Kidney (tissue), 13 donors: ENCODE measurements at regions not wholly inside any gene's neighbourhood (a gene's known extent, or its start where the extent isn't known, plus 50 kb on each side); places are given as distances from the start of the nearest gene placed in this dataset.

Source experiments
- DNase-seq, 5 donors: peaks; one replicate each; pipeline ENCODE4 v3.0.0-alpha.2; 2013 to 2020
- FAIRE-seq: peaks from 2 replicates; lab custom pipeline; 2012; peaks lifted over from hg19 to GRCh38; lab: Jason Lieb, UNC
- H3K27ac ChIP-seq, 2 donors: one replicate each; pipeline ENCODE4 v1.7.0; 2013; ENCODE audit warnings: low read depth in 2 of 2, low read length in 2 of 2, inconsistent platforms in 1 of 2
- H3K27me3 ChIP-seq: one replicate; pipeline ENCODE4 v1.7.1; 2013; ENCODE audit warnings: low read length, inconsistent platforms; ENCODE audit not compliant: control insufficient read depth, insufficient read depth
- H3K36me3 ChIP-seq, 3 donors: one replicate each; pipeline versions ENCODE4 v1.7.0 to v1.7.1; 2013; ENCODE audit warnings: low read length in 3 of 3, control low read depth in 1 of 3, inconsistent platforms in 1 of 3; ENCODE audit not compliant: insufficient read depth in 3 of 3, control insufficient read depth in 2 of 3
- H3K4me1 ChIP-seq, 3 donors: one replicate each; pipeline versions ENCODE4 v1.7.0 to v1.7.1; 2013; ENCODE audit warnings: low read length in 3 of 3, inconsistent platforms in 1 of 3, low read depth in 1 of 3; ENCODE audit not compliant: control insufficient read depth in 2 of 3, insufficient read depth in 2 of 3
- H3K4me3 ChIP-seq, 3 donors: one replicate each; pipeline versions ENCODE4 v1.7.0 to v1.8.1; 2013; ENCODE audit warnings: low read length in 3 of 3, control low read depth in 1 of 3, inconsistent platforms in 1 of 3
- H3K9ac ChIP-seq, 3 donors: one replicate each; pipeline versions ENCODE4 v1.7.0 to v1.7.1; 2013; ENCODE audit warnings: low read length in 3 of 3, control low read depth in 1 of 3, inconsistent platforms in 1 of 3
- H3K9me3 ChIP-seq, 3 donors: one replicate each; pipeline versions ENCODE4 v1.7.0 to v1.7.1; 2013; ENCODE audit warnings: low read length in 3 of 3, control low read depth in 1 of 3, inconsistent platforms in 1 of 3; ENCODE audit not compliant: control insufficient read depth in 2 of 3, insufficient read depth in 1 of 3
- CTCF ChIP-seq: IDR thresholded peaks from 3 replicates; pipeline ENCODE4 v1.5.1; 2012; ENCODE audit warnings: mild to moderate bottlenecking, moderate library complexity, borderline replicate concordance; ENCODE audit not compliant: insufficient read depth; ENCODE audit errors: extremely low read depth
- intact Hi-C: fragments of 100-400 bp; cut with DNase I; formaldehyde crosslinking; loops from one replicate; pipeline ENCODE4 v1.11.1; 2022
- donor health status: control.
- donor health status: control.
- donor health status: control.
- donor health status: control.
- donor health status: control.
- donor health status: DM: yes; HTN: yes; CAD: no.
- donor health status: Normal renal cell carcinoma (clear cell type).

DNA sequence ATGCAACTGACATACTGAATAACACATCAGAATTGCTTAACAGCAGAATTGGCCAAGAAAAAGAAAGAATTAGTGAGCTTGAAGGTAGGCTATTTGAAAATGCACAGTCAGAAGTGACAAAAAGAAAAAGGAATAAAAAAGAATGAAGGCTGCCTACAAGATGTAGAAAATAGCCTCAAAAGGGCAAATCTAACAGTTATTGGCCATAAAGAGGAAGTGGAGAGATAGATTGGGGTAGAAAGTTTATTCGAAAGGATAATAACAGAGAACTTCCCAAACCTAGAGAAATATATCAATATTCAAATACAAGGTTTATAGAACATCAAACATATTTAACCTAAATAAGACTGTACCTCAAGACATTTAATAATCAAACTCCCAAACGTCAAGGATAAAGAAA, 67.5 kb downstream of the ATP6V1G3 start:
- DNase-seq (no peak), FAIRE-seq (no peak)
- no peak for TF ChIP-seq CTCF
- Histone ChIP-seq H3K4me3 (no peak overlapping the region), H3K9ac (no peak overlapping the region), H3K27ac (no peak overlapping the region), H3K9me3 (no peaks in the 10 kb centered on the region), H3K4me1 (no peaks in the 10 kb centered on the region), H3K27me3 (no peaks in the 10 kb centered on the region), H3K36me3 (no peaks in the 10 kb centered on the region)
- intact Hi-C loops, result no loop called here

- H3K9me3 ChIP-seq, result no peaks in the 10 kb centered on the region
- FAIRE-seq (no peak), DNase-seq (no peak)
- H3K36me3 ChIP-seq, result no peaks in the 10 kb centered on the region
- no peaks in the 10 kb centered on the region for H3K27me3 ChIP-seq
- intact Hi-C loops, result no loop called here
- H3K27ac ChIP-seq, result no peak overlapping the region
- TF ChIP-seq CTCF, result no peak
- H3K4me3 ChIP-seq, result no peak overlapping the region
- H3K4me1 ChIP-seq, result no peaks in the 10 kb centered on the region
- no peak overlapping the region for H3K9ac ChIP-seq
These were observed 68.4 kb downstream of the ATP6V1G3 start for GRCh38 chr1:198472119-198472518.

DNA sequence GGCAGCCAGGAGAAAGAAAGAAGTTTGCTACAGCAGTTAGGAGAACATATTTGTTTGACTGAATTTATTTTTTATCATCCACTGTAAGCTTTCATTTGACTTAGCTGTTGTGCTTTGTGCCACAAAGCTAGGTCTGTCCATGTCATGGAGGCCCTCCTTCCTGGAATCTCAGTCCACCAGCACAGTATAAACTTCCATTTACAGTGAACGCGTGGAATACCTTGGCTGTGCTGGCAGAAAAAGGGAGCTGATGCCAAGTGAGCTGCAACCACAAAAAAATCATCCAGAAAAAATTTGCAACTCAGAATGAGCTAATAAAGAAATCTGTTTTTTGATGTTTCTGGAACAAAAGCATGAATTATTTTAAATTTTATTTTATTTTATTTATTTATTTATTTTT, 72.6 kb downstream of the ATP6V1G3 start:
- Histone ChIP-seq H3K9me3 (no peaks in the 10 kb centered on the region), H3K27me3 (no peaks in the 10 kb centered on the region), H3K4me1 (no peaks in the 10 kb centered on the region), H3K4me3 (no peak overlapping the region), H3K36me3 (no peaks in the 10 kb centered on the region), H3K27ac (no peak overlapping the region), H3K9ac (no peak overlapping the region)
- no peak for FAIRE-seq
- intact Hi-C loops, result no loop called here
- TF ChIP-seq CTCF, result no peak
- DNase-seq, result no peak

DNA sequence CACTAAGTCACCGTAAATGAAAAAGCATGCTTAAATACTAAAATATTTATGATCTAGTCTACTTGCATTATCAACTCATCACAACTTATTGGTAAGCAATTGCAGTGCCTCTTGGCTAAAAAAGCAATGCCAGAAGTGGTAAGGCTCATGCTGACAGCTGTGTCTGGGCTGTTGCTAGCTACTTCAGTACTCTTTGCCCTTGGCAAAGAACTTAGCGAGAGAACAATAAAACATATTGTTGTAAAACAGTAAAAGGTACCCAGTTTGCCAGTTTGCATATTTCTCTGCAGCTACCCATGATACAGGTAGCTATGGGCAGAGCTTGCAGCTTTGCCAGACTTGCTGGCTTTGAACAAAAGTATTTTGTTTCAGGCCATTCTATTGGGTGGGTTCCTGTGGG, 73.1 kb downstream of the ATP6V1G3 start:
- Histone ChIP-seq H3K4me3 (no peak overlapping the region), H3K9ac (no peak overlapping the region), H3K4me1 (no peaks in the 10 kb centered on the region), H3K36me3 (no peaks in the 10 kb centered on the region), H3K9me3 (no peaks in the 10 kb centered on the region), H3K27me3 (no peaks in the 10 kb centered on the region), H3K27ac (no peak overlapping the region)
- intact Hi-C loops, result no loop called here
- FAIRE-seq (no peak), DNase-seq (peak in 1 of 5 donors; percentile 3)
- TF ChIP-seq CTCF, result no peak
